ENCODE measurements at regions not wholly inside any gene's neighbourhood (a gene's known extent, or its start where the extent isn't known, plus 50 kb on each side); places are given as distances from the start of the nearest gene placed in this dataset.

- TF ChIP-seq POLR2A (IDR thresholded peaks at IDR 0.05): no peak
- TF ChIP-seq, protein P1, sequence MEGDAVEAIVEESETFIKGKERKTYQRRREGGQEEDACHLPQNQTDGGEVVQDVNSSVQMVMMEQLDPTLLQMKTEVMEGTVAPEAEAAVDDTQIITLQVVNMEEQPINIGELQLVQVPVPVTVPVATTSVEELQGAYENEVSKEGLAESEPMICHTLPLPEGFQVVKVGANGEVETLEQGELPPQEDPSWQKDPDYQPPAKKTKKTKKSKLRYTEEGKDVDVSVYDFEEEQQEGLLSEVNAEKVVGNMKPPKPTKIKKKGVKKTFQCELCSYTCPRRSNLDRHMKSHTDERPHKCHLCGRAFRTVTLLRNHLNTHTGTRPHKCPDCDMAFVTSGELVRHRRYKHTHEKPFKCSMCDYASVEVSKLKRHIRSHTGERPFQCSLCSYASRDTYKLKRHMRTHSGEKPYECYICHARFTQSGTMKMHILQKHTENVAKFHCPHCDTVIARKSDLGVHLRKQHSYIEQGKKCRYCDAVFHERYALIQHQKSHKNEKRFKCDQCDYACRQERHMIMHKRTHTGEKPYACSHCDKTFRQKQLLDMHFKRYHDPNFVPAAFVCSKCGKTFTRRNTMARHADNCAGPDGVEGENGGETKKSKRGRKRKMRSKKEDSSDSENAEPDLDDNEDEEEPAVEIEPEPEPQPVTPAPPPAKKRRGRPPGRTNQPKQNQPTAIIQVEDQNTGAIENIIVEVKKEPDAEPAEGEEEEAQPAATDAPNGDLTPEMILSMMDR (IDR thresholded peaks at IDR 0.05): no peak
- TF ChIP-seq POLR2AphosphoS5 (IDR thresholded peaks at IDR 0.05): no peak
- TF ChIP-seq EP300 (IDR thresholded peaks at IDR 0.05): no peak
These were observed 259.2 kb upstream of the KAZN start for GRCh38 chr1:14339288-14339687.
